IPS-18c (cell line): ENCODE measurements at regions not wholly inside any gene's neighbourhood (a gene's known extent, or its start where the extent isn't known, plus 50 kb on each side); places are given as distances from the start of the nearest gene placed in this dataset.

ENCODE experiments used
- H3K4me3 ChIP-seq: 2 replicates; pipeline ENCODE4 v1.7.0; 2013; ENCODE audit warnings: low read depth, mild to moderate bottlenecking, low read length, moderate library complexity; ENCODE audit not compliant: insufficient read depth
- H3K9me3 ChIP-seq: one replicate; pipeline ENCODE4 v1.6.1; 2013; ENCODE audit warnings: mild to moderate bottlenecking, low read length, moderate library complexity; ENCODE audit not compliant: control insufficient read depth, insufficient read depth

GRCh38 chr6:113434641-113435040, 422.5 kb upstream of the MARCKS start:
- no peaks in the 10 kb centered on the region for H3K9me3 ChIP-seq

GRCh38 chr6:113437566-113437965, 419.6 kb upstream of the MARCKS start:
- H3K9me3 ChIP-seq, result no peaks in the 10 kb centered on the region
- H3K4me3 ChIP-seq, result no peak overlapping the region

More at GRCh38 chr6:113434641-113435040, 422.5 kb upstream of the MARCKS start:
- no peak overlapping the region for H3K4me3 ChIP-seq

DNA sequence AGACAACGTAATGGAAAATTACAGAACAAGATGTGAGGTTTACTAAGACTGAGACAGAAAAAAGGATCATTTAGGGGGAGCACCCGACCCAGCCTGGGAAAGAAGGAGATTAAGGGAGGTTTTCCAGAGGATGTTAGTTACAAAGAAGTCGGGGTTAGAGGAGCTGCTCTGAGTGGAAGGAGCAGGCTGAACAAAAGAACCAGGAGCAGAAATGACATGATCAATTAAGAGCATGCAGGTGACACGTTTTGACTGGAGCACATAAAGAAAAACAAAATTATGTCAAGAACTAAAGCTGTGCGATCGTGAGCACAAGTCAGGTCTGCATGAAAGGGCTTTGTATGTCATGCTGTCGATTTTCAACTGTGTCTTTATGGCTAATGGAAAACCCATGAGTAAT, 417.3 kb upstream of the MARCKS start:
- no peaks in the 10 kb centered on the region for H3K9me3 ChIP-seq
- no peak overlapping the region for H3K4me3 ChIP-seq

- no peaks in the 10 kb centered on the region for H3K9me3 ChIP-seq
- H3K4me3 ChIP-seq, result no peak overlapping the region
Observed at GRCh38 chr6:113442040-113442439, 415.1 kb upstream of the MARCKS start.

DNA sequence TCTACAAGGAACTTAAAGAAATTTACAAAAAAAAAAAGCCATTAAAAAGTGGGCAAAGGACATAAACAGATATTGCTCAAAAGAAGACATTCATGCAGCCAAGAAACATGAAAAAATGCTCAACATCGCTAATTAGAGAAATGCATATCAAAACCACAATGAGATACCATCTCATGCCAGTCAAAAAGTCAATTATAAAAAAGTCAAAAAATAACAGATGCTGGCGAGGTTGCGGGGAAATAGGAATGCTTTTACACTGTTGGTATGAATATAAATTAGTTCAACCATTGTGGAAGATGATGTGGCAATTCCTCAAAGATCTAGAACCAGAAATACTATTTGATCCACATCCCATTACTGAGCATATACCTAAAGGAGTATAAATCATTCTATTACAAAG, 411.9 kb upstream of the MARCKS start:
- no peaks in the 10 kb centered on the region for H3K9me3 ChIP-seq
- H3K4me3 ChIP-seq, result no peak overlapping the region

GRCh38 chr6:113447088-113447831, 409.9 kb upstream of the MARCKS start:
- no peaks in the 10 kb centered on the region for H3K9me3 ChIP-seq
- no peak overlapping the region for H3K4me3 ChIP-seq

DNA sequence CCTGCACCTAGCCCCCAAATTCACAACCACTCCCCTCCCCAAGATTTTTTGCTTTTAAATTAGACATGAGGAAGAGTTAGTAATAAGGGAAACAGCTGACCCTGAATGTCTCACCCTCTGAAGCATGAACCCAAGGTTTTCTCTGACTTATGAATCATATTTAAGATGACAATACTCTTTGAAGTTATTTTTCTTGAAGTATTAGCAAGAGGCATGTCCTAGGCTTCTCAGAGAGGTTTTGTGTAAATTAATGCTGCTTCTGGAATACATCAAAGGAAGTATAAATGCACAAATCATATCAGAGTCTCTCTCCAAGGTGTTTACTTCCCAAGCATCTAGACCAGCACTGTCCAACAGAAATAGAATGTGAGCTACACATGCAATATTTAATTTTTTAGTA, 408.1 kb upstream of the MARCKS start:
- no peaks in the 10 kb centered on the region for H3K9me3 ChIP-seq

GRCh38 chr6:113450061-113450465, 407.1 kb upstream of the MARCKS start:
- no peaks in the 10 kb centered on the region for H3K9me3 ChIP-seq

More for the DNA sequence above, 408.1 kb upstream of the MARCKS start:
- no peak overlapping the region for H3K4me3 ChIP-seq

GRCh38 chr6:113451049-113451448, 406.1 kb upstream of the MARCKS start:
- no peaks in the 10 kb centered on the region for H3K9me3 ChIP-seq
- H3K4me3 ChIP-seq, result no peak overlapping the region

More at GRCh38 chr6:113450061-113450465, 407.1 kb upstream of the MARCKS start:
- no peak overlapping the region for H3K4me3 ChIP-seq

- no peaks in the 10 kb centered on the region for H3K9me3 ChIP-seq
- no peak overlapping the region for H3K4me3 ChIP-seq
Observed at GRCh38 chr6:113457198-113457597, 399.9 kb upstream of the MARCKS start.

GRCh38 chr6:113457751-113458150, 399.4 kb upstream of the MARCKS start:
- Histone ChIP-seq H3K9me3 (no peaks in the 10 kb centered on the region), H3K4me3 (no peak overlapping the region)

DNA sequence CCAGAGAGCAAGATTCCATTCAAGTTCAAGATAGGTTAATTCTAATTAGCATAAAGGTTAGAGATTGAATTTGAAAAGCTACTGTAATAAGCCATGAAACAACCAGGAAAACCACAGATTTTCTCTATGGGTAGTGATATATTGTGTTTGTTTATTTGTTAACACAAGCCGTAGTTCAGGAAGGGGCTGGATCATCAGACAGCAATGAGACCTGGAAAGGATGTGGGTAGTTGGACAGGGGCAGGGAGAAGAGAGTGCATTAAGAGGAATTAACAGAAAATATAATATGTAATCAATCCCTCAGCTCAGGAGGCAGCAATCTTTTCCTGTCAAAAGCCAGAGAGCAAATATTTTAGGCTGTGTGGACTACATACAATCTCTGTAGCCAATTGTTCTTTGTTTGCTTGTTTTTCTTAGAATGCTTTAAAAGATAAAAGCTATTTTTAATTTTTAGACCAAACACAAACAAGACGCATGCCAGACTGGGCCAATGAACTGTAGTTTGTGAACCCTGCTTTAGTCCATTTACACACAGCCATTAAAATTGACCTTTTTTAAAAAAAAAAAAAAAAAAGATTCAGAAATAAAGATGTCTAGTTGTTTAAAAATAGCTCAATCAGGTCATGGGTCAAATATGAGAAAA, 398.7 kb upstream of the MARCKS start:
- no peak overlapping the region for H3K4me3 ChIP-seq
- H3K9me3 ChIP-seq, result no peaks in the 10 kb centered on the region

GRCh38 chr6:113461153-113461932, 395.8 kb upstream of the MARCKS start:
- Histone ChIP-seq H3K9me3 (no peaks in the 10 kb centered on the region), H3K4me3 (no peak overlapping the region)

- Histone ChIP-seq H3K9me3 (no peaks in the 10 kb centered on the region), H3K4me3 (no peak overlapping the region)
Observed at GRCh38 chr6:113464536-113464935, 392.6 kb upstream of the MARCKS start.

DNA sequence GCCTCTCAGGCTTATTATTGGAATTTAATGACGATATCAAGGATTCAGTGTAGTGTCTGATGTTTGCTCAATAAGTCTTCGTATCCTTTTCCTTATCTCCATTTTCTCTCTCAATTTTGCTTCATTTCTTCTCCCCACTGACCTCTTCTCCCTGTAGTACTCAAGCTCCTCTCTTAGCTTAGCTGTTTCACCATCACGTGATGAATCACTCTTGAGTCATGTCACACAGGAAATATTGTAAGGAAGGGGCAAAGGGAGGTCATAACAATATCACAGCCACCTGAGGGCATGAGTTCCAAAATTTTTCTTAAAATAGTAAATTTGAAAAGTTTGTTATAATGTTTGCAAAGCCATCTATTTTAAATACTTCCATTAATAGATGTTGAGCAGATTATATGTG, 392.2 kb upstream of the MARCKS start:
- no peaks in the 10 kb centered on the region for H3K9me3 ChIP-seq
- no peak overlapping the region for H3K4me3 ChIP-seq

- no peaks in the 10 kb centered on the region for H3K9me3 ChIP-seq
- no peak overlapping the region for H3K4me3 ChIP-seq
Observed at GRCh38 chr6:113466526-113466925, 390.6 kb upstream of the MARCKS start.

DNA sequence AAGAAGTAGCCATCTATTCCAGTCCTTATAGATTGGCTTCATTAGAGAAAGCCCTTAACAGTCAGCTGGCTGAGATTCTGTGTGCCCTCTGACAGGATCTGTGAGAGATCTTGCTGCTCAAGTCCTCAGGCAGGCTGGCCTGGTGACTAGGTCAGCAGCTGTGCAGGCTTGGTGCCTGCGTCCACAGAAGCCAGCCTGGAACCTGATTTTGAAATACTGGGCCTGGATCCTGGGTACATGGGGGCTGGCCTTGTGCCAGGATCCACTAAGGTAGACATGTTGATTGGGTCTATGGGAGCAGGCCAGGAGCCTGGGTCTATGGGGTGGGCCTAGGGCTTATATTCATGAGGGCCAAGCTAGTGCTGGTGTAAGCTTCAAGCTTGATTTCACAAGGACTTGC, 381.8 kb upstream of the MARCKS start:
- H3K4me3 ChIP-seq, result no peak overlapping the region
- no peaks in the 10 kb centered on the region for H3K9me3 ChIP-seq
